ENCODE measurements at regions not wholly inside any gene's neighbourhood (a gene's known extent, or its start where the extent isn't known, plus 50 kb on each side); places are given as distances from the start of the nearest gene placed in this dataset.

DNA sequence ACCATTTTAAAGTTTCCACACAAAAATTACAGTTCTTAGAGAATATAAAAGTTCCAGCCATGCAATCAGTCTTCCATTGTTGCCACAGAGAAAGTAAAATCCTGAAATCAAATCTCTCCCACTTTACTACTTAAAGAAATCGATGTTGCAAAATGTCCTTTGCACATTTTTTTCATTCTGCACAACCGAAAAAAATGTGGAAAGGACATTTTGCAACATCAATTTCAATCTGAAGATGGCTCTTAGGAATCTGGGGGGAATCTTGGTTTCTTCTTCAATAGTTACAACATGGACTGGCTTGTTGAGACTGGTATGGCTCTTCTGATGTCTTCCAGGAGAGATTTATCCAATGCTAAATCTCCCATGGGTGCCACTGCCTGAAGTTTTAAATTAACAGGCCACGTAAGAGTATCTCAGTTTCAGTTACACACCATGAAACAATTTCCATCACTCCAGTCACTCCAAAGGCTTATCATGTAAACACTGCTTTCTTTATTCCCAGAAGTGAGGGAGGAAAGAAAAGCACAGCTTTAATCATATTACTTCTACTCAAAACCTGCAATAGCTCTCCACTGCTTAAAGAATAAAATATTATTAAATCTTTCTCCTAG is 55.8 kb upstream of the CTNNB1 start:
- DNase-seq (ENCODE audit: low read depth in 2 of 2), result no peak

DNA sequence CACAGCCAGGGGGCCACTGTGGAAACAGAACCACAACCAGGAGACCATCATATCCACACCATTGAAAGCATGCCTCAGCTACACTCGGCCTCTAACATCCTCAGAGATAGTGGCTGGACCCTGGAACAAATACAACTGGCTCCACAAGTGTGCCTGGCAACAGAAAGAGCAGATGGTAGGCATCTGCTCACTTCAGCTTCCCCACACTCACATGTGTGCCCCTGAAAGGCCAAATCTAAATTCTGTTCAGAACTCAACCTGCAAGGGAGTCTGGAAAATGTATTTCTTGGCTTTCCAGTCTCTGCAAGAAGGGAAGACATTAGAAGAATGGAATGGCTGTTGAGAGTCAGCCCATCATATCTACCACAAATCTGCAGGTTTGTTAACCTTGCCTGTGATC is 54.7 kb upstream of the CTNNB1 start:
- no peak for DNase-seq (ENCODE audit: low read depth in 2 of 2)

DNA sequence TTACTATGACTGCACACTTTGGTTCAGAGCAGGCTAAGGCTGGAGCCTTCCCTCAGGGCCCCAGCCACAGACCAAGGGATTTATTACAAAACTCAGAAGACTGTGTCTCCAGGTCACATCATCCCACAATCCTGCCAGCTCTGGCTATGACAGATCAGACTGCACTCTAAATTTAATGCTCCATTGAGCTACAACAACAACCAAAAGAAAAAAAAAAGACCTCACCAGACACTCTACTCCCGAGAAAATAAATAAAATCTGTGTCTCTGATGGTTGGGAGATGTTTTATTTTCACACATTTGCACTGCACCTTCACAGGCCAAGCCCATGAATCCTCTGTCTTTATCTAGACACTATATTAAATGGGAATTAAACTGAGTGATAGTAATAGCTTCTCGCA is 50.8 kb upstream of the CTNNB1 start:
- no peak for DNase-seq (ENCODE audit: low read depth in 2 of 2)

GRCh38 chr3:41148901-41149300 is 50.4 kb upstream of the CTNNB1 start:
- no peak for DNase-seq (ENCODE audit: low read depth in 2 of 2)

All from activated CD4-positive, alpha-beta T cell treated with anti-CD3 and anti-CD28 coated beads for 24 hours (primary cell).